ENCODE measurements at regions not wholly inside any gene's neighbourhood (a gene's known extent, or its start where the extent isn't known, plus 50 kb on each side); places are given as distances from the start of the nearest gene placed in this dataset.

DNA sequence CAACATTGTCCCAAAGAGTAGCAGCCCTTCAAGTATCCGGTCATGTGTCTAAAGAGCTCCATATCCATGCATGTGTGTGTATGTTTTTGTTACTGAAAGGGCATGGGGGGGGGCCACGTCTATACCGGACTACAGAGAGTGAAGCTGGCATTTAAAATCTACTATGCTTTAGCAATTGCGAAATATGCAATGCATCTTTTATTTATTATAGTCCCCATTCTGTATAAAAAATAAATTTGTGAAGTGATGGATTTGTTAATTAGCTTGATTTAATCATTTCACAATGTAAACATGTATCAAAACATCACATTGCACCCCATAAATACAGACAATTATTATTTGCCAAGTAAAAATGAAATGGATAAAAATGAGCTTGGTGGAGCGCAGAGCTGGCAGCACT is 149.4 kb upstream of the ID2 start:
- ATAC-seq (no peak), DNase-seq (ENCODE audit: low read depth, low spot score) (no peak)
- Histone ChIP-seq H3K36me3 (ENCODE audit: control insufficient read depth in 1 of 2, insufficient read depth in 2 of 2, low read length in 2 of 2) (no peaks in the 10 kb centered on the region), H4K20me1 (ENCODE audit: insufficient read depth) (no peaks in the 10 kb centered on the region), H3K4me3 (replicated peaks in 1 of 2; ENCODE audit: low read depth in 1 of 2, low read length in 2 of 2) (no peak overlapping the region), H3K9ac (ENCODE audit: low read length) (no peak overlapping the region), H2AFZ (ENCODE audit: low read depth, low read length, poor library complexity, severe bottlenecking) (no peak overlapping the region), H3K27me3 (ENCODE audit: insufficient read depth, low read length) (no peaks in the 10 kb centered on the region), H3K4me1 (ENCODE audit: control insufficient read depth in 1 of 2, insufficient read depth in 2 of 2, low read length in 2 of 2) (no peaks in the 10 kb centered on the region), H3K9me2 (ENCODE audit: insufficient read depth) (no peaks in the 10 kb centered on the region), H3K4me2 (ENCODE audit: low read length) (no peak overlapping the region), H3K27ac (ENCODE audit: low read depth, low read length) (no peak overlapping the region), H3K9me3 (ENCODE audit: control insufficient read depth in 1 of 2, insufficient read depth in 1 of 2, low read depth in 1 of 2, low read length in 2 of 2) (peaks cover 3 to 11% of the 10 kb centered on the region in 2 experiments; a peak in 2 of 4 replicates), H3K79me2 (ENCODE audit: insufficient read depth, low read length) (no peaks in the 10 kb centered on the region)
- ChIA-PET CTCF (no interaction called here), POLR2A (no interaction called here), RAD21 (ENCODE audit: low non-redundant PET in 1 of 2, low total read pairs in 2 of 2, uncharacterized antibody in 2 of 2, unreplicated experiment in 2 of 2) (no interaction called here)
- TF ChIP-seq MAX (IDR thresholded peaks at IDR 0.05) (no peak), JUND (IDR thresholded peaks at IDR 0.05) (no peak), SP1 (IDR thresholded peaks at IDR 0.05; ENCODE audit: low read depth) (no peak), POLR2A (IDR thresholded peaks at IDR 0.05; ENCODE audit: borderline replicate concordance, extremely low read depth, insufficient read depth, insufficient read length) (no peak), TCF7L2 (IDR thresholded peaks at IDR 0.05; ENCODE audit: borderline replicate concordance, extremely low read depth, insufficient read depth, insufficient read length) (no peak), EGR1 (IDR thresholded peaks at IDR 0.05; ENCODE audit: low read depth) (no peak), SIN3A (IDR thresholded peaks at IDR 0.05; ENCODE audit: low read depth) (no peak), SRF (IDR thresholded peaks at IDR 0.05; ENCODE audit: low read depth) (no peak), FOSL1 (IDR thresholded peaks at IDR 0.05; ENCODE audit: low read depth) (no peak), EZH2phosphoT487 (IDR thresholded peaks at IDR 0.05; ENCODE audit: borderline replicate concordance) (no peak), YY1 (IDR thresholded peaks at IDR 0.05; ENCODE audit: extremely low read depth, insufficient replicate concordance, low read depth, low read length) (no peak), ELF1 (IDR thresholded peaks at IDR 0.05; ENCODE audit: borderline replicate concordance, low read depth) (no peak), EZH2 (IDR thresholded peaks at IDR 0.05) (no peak)
- TF ChIP-seq, protein P1, sequence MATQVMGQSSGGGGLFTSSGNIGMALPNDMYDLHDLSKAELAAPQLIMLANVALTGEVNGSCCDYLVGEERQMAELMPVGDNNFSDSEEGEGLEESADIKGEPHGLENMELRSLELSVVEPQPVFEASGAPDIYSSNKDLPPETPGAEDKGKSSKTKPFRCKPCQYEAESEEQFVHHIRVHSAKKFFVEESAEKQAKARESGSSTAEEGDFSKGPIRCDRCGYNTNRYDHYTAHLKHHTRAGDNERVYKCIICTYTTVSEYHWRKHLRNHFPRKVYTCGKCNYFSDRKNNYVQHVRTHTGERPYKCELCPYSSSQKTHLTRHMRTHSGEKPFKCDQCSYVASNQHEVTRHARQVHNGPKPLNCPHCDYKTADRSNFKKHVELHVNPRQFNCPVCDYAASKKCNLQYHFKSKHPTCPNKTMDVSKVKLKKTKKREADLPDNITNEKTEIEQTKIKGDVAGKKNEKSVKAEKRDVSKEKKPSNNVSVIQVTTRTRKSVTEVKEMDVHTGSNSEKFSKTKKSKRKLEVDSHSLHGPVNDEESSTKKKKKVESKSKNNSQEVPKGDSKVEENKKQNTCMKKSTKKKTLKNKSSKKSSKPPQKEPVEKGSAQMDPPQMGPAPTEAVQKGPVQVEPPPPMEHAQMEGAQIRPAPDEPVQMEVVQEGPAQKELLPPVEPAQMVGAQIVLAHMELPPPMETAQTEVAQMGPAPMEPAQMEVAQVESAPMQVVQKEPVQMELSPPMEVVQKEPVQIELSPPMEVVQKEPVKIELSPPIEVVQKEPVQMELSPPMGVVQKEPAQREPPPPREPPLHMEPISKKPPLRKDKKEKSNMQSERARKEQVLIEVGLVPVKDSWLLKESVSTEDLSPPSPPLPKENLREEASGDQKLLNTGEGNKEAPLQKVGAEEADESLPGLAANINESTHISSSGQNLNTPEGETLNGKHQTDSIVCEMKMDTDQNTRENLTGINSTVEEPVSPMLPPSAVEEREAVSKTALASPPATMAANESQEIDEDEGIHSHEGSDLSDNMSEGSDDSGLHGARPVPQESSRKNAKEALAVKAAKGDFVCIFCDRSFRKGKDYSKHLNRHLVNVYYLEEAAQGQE (IDR thresholded peaks at IDR 0.05; ENCODE audit: low read depth), result no peak
- TF ChIP-seq, protein P2, sequence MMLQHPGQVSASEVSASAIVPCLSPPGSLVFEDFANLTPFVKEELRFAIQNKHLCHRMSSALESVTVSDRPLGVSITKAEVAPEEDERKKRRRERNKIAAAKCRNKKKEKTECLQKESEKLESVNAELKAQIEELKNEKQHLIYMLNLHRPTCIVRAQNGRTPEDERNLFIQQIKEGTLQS (IDR thresholded peaks at IDR 0.05), result no peak
- intact Hi-C loops (cut with micrococcal nuclease), result no loop called here
- no TSS peak for BruUV-seq (replicated peaks)
